Transverse colon (tissue), 4 donors: ENCODE measurements at regions not wholly inside any gene's neighbourhood (a gene's known extent, or its start where the extent isn't known, plus 50 kb on each side); places are given as distances from the start of the nearest gene placed in this dataset.

Experiments used
- DNase-seq: peaks from one replicate; pipeline ENCODE4 v3.0.0-alpha.2; 2019
- H3K27ac ChIP-seq, 4 donors: fragments of 200-600 bp; sonication (generic); 2 replicates each; pipeline ENCODE4 v1.5.1; 2016 to 2018; ENCODE audit warnings: inconsistent platforms in 4 of 4
- H3K27me3 ChIP-seq: fragments of 200-600 bp; sonication (generic); 2 replicates; pipeline ENCODE4 v1.5.1; 2017; ENCODE audit warnings: inconsistent platforms
- H3K36me3 ChIP-seq, 4 donors: fragments of 200-600 bp; sonication (generic); 2 replicates each; pipeline ENCODE4 v1.5.1; 2017 to 2019; ENCODE audit warnings: inconsistent platforms in 4 of 4
- H3K4me1 ChIP-seq, 4 donors: fragments of 200-600 bp; sonication (generic); 2 replicates each; pipeline ENCODE4 v1.5.1; 2017 to 2020; ENCODE audit warnings: inconsistent platforms in 4 of 4
- H3K4me3 ChIP-seq, 4 donors: fragments of 200-600 bp; sonication (generic); 1 replicate in 1 of 4; 2 replicates in 3 of 4; pipeline versions ENCODE4 v1.5.1 to v1.6.1; 2017 to 2019; ENCODE audit warnings: inconsistent platforms in 4 of 4
- H3K9me3 ChIP-seq, 2 donors: fragments of 200-600 bp; sonication (generic); 2 replicates each; pipeline ENCODE4 v1.5.1; 2017 to 2019; ENCODE audit warnings: inconsistent platforms in 2 of 2
- CTCF ChIP-seq, 5 experiments: fragments of 200-600 bp in 3 of 5; fragments of 450-650 bp in 2 of 5; sonication (generic) in 3 of 5; IDR thresholded peaks; 1 replicate in 2 of 5; 2 replicates in 3 of 5; pipeline ENCODE4 v1.5.1; 2016 to 2017; ENCODE audit warnings: antibody characterized with exemption in 5 of 5, inconsistent platforms in 3 of 5, mild to moderate bottlenecking in 2 of 5, moderate library complexity in 1 of 5
- EP300 ChIP-seq: sonication (generic); formaldehyde crosslinking; IDR thresholded peaks from one replicate; pipeline ENCODE4 v1.6.1; 2017; ENCODE audit warnings: antibody characterized with exemption, low read depth
- POLR2A ChIP-seq: fragments of 450-650 bp; IDR thresholded peaks from one replicate; pipeline ENCODE4 v1.6.1; 2016; ENCODE audit warnings: antibody characterized with exemption, mild to moderate bottlenecking, moderate library complexity
- POLR2AphosphoS5 ChIP-seq, 3 donors: sonication (generic); formaldehyde crosslinking; IDR thresholded peaks; one replicate each; pipeline ENCODE4 v1.6.1; 2016; ENCODE audit warnings: antibody characterized with exemption in 3 of 3
- WGBS, 2 donors: methylation state at CpG; one replicate each; pipeline ENCODE4 v1.1.5; 2018; ENCODE audit warnings: low coverage in 1 of 2; 5-methylcytosine and 5-hydroxymethylcytosine counted together
- in situ Hi-C, 4 donors: fragments of 200-750 bp; cut with MboI; loops; one replicate each; pipeline versions ENCODE4 v1.15.0 to v1.15.1; 2017; ENCODE audit warnings: low sequenced_read_pairs in 3 of 4, low pct_ligation_motif_present in 1 of 4, low pct_unique_long_range_greater_than_20kb in 1 of 4
- intact Hi-C: fragments of 100-400 bp; cut with DNase I; formaldehyde crosslinking; loops from one replicate; pipeline ENCODE4 v1.15.1; 2023; ENCODE audit warnings: low total_unique reads

- 64 to 80% methylated on average over 8 to 11 of the region's 11 CpGs for WGBS, 2 donors
- intact Hi-C loops: loop anchor here (5.0 kb wide), 1 partner anchor 59 kb away; no protein-coding TSS in a partner anchor
- no peak overlapping the region for H3K4me3 ChIP-seq
These were observed 230.3 kb downstream of the ARHGAP12 start for GRCh38 chr10:31698181-31698830.

GRCh38 chr10:31697271-31698180, 231.1 kb downstream of the ARHGAP12 start:
- no peaks in the 10 kb centered on the region for H3K9me3 ChIP-seq
- H3K36me3 ChIP-seq: no peaks in the 10 kb centered on the region
- H3K4me1 ChIP-seq: peaks cover 4 to 58% (median 23%) of the 10 kb centered on the region in 4 donors
- intact Hi-C loops: loop anchor here (5.0 kb wide), 1 partner anchor 60 kb away; no protein-coding TSS in a partner anchor
- TF ChIP-seq POLR2AphosphoS5 (IDR thresholded peaks at IDR 0.05) (peak in 2 of 3 donors; percentile 12 to 47), EP300 (no peak), POLR2A (peak; percentile 33), CTCF (IDR thresholded peaks at IDR 0.05) (no peak)
- in situ Hi-C loops: no loop called here
- WGBS, 2 donors: 46% methylated on average over 19 of the region's 19 CpGs; no CpG with 5 or more reads in 1 of the 2 donors
- H3K27me3 ChIP-seq: no peaks in the 10 kb centered on the region
- no peak overlapping the region for H3K4me3 ChIP-seq
- peak; percentile 53 for DNase-seq
- peak overlapping the region; percentile 81 to 89 (median 88) for H3K27ac ChIP-seq

More at GRCh38 chr10:31698181-31698830, 230.3 kb downstream of the ARHGAP12 start:
- Histone ChIP-seq H3K27ac (peak overlapping the region; percentile 81 to 89 (median 88)), H3K36me3 (no peaks in the 10 kb centered on the region), H3K27me3 (no peaks in the 10 kb centered on the region), H3K4me1 (peaks cover 4 to 59% (median 23%) of the 10 kb centered on the region in 4 donors), H3K9me3 (no peaks in the 10 kb centered on the region)
- in situ Hi-C loops: no loop called here
- peak; percentile 53 for DNase-seq
- TF ChIP-seq CTCF (IDR thresholded peaks at IDR 0.05): no peak
- no peak for TF ChIP-seq EP300
- TF ChIP-seq POLR2AphosphoS5 (IDR thresholded peaks at IDR 0.05): peak; percentile 3 to 53 (median 19)
- peak; percentile 20 for TF ChIP-seq POLR2A

- H3K36me3 ChIP-seq: no peaks in the 10 kb centered on the region
- WGBS, 2 donors: 88 to 90% methylated on average over 2 to 13 of the region's 14 CpGs
- DNase-seq: no peak
- no peak for TF ChIP-seq CTCF (IDR thresholded peaks at IDR 0.05)
- TF ChIP-seq POLR2AphosphoS5 (IDR thresholded peaks at IDR 0.05): peak in 1 of 3 donors; percentile 13
- TF ChIP-seq EP300: no peak
- no peak for TF ChIP-seq POLR2A
- H3K9me3 ChIP-seq: no peaks in the 10 kb centered on the region
- intact Hi-C loops (loop anchor here (5.0 kb wide), 1 partner anchor 62 kb away; no protein-coding TSS in a partner anchor), in situ Hi-C loops (no loop called here)
- H3K4me1 ChIP-seq: peaks cover 4 to 36% (median 16%) of the 10 kb centered on the region in 4 donors
- no peaks in the 10 kb centered on the region for H3K27me3 ChIP-seq
- H3K4me3 ChIP-seq: no peak overlapping the region
- peak overlapping the region in 1 of 4 donors; percentile 15 for H3K27ac ChIP-seq
These were observed 233.4 kb downstream of the ARHGAP12 start for GRCh38 chr10:31694929-31695837.
